ENCODE measurements at regions not wholly inside any gene's neighbourhood (a gene's known extent, or its start where the extent isn't known, plus 50 kb on each side); places are given as distances from the start of the nearest gene placed in this dataset.
"Not testable (repeated sequence)": the region's sequence is repeated elsewhere in the genome, so short reads cannot be mapped to it uniquely, and the experiment has no call there.

DNA sequence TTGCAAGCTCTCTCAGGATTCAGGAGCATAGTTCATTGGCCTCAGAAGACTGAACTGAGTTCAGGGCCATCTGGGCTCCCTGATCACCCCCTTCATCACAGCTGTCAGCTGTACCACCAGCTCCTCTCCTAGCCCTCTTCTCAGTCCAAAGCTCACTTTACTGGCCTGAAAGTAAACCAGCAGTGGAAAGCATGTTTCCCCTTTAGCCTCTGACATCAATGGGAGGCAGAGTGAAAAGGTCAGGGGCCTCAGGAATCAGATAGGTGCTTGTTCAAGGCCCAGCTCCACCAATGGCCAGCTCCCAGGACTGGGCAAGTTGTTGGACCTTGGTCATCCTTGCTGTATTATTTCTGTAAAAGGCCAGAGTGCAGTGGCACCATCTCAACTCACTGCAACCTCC lies 223.4 kb downstream of the TLE3 start:
- Histone ChIP-seq H3K36me3 (ENCODE audit: control insufficient read depth, insufficient read depth, low read length) (no peaks in the 10 kb centered on the region), H3K4me3 (ENCODE audit: low read length) (no peak overlapping the region), H3K27me3 (ENCODE audit: control insufficient read depth, insufficient read depth, low read length) (peaks cover 12% of the 10 kb centered on the region), H3K9me3 (replicated peaks; ENCODE audit: control insufficient read depth, low read depth, low read length) (peaks cover 14% of the 10 kb centered on the region), H3K27ac (ENCODE audit: low read length) (no peak overlapping the region), H3K4me1 (ENCODE audit: control insufficient read depth, insufficient read depth, low read length) (peaks cover 11% of the 10 kb centered on the region)
- no peak for DNase-seq

DNA sequence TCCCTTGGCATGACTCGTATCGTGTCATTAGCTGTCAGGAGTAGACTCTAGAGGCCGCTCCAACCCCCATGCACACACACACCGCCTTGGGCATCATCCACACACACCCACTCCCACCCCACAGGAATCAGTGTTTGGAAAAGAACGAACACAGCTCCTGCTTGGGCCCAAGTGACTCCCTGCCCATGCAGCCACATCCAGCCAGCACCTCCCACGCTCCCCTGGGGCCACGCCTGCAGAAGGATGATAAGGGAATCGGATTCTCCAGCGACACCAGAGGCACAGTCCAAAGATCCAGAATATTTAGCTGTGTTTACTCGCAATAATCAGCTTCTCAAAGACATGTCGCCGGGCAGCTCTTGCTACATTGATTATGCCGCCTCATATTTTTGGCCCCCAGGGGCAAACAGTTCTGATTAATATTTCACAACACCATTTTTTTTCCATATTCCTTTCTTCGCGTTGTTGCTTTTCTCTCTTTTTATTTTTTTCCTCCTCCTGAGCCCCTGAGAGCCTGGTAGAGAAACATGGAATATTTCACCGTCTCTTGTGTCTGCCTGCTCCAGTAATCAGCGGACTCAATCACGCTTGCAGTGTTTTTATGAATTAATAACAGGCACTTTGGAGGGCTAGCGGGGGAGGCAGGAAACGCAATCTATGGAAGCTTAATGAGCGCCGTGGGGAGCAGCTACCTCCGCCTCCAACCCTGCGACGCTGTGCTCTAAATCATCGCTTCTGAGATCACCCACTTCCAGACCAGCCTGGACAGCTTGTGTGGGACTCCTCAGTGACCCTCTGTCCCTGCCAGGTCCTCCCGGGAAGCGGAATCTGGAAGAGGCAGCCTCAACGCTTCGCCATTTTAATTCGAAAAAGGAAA lies 221.4 kb downstream of the TLE3 start:
- no peak overlapping the region for H3K27ac ChIP-seq (ENCODE audit: low read length)
- H3K9me3 ChIP-seq (replicated peaks; ENCODE audit: control insufficient read depth, low read depth, low read length), result peaks cover 14% of the 10 kb centered on the region
- whole genome bisulfite sequencing (ENCODE audit: insufficient coverage), result 43% methylated on average over 30 of the region's 31 CpGs
- H3K4me3 ChIP-seq (ENCODE audit: low read length), result no peak overlapping the region
- no peaks in the 10 kb centered on the region for H3K36me3 ChIP-seq (ENCODE audit: control insufficient read depth, insufficient read depth, low read length)
- DNase-seq, result no peak
- peaks cover 10% of the 10 kb centered on the region for H3K4me1 ChIP-seq (ENCODE audit: control insufficient read depth, insufficient read depth, low read length)
- H3K27me3 ChIP-seq (ENCODE audit: control insufficient read depth, insufficient read depth, low read length), result peaks cover 12% of the 10 kb centered on the region

DNA sequence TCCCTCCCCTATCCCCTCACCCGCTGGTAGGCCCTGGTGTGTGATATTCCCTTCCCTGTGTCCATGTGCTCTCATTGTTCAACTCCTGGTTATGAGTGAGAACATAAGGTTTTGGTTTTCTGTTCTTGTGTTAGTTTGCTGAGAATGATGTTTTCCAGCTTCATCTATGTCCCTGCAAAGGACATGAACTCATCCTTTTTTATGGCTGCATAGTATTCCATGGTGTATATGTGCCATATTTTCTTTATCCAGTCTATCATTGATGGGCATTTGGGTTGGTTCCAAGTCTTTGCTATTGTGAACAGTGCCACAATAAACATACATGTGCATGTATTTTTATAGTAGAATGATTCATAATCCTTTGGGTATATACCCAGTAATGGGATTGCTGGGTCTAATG lies 217.8 kb downstream of the TLE3 start:
- not testable (repeated sequence) for DNase-seq; H3K4me1 ChIP-seq (ENCODE audit: control insufficient read depth, insufficient read depth, low read length); H3K27ac ChIP-seq (ENCODE audit: low read length); H3K9me3 ChIP-seq (replicated peaks; ENCODE audit: control insufficient read depth, low read depth, low read length); H3K4me3 ChIP-seq (ENCODE audit: low read length); H3K36me3 ChIP-seq (ENCODE audit: control insufficient read depth, insufficient read depth, low read length)
- WGBS (ENCODE audit: insufficient coverage), result no CpG with 5 or more reads among the region's 1 CpG
- H3K27me3 ChIP-seq (ENCODE audit: control insufficient read depth, insufficient read depth, low read length), result peaks cover 19% of the 10 kb centered on the region

DNA sequence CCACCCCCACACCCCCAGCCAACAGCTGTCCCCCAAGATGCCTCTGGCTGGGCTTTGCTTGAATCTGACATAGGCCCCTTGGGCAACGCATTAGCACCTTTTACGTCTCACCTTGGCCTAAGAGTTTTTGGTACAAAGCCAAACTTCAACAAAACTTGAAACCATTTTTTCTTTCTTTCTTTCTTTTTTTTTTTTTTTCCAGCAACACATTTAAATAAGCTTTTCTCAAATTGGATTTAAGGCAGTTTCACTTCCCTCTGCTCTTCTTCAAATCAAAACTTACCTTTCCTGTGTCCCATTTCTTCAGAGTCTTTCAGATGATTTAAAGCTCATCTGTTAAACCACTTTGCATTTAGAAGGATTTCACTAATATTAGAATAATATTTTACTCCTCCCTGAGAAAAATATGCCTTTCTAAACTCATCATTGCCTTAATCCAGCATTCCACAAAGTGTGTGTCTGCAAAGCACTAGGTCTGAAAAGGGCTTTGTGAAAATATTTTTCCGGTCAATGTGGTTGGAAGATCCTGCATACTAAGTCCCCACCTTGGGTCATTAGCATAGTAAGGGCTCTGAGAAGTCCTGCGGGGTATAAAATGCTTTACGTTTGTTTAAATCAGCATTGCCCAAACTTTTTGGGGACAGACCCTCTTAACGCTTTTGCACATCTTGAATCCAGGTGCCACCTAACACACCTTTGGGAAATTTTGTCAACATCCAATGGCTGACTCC lies 217.0 kb downstream of the TLE3 start:
- no peaks in the 10 kb centered on the region for H3K9me3 ChIP-seq (replicated peaks; ENCODE audit: control insufficient read depth, low read depth, low read length)
- no peaks in the 10 kb centered on the region for H3K36me3 ChIP-seq (ENCODE audit: control insufficient read depth, insufficient read depth, low read length)
- H3K27ac ChIP-seq (ENCODE audit: low read length), result no peak overlapping the region
- WGBS (ENCODE audit: insufficient coverage), result 42% methylated on average over 4 of the region's 6 CpGs
- H3K27me3 ChIP-seq (ENCODE audit: control insufficient read depth, insufficient read depth, low read length), result peaks cover 25% of the 10 kb centered on the region
- DNase-seq, result no peak
- peaks cover 5% of the 10 kb centered on the region for H3K4me1 ChIP-seq (ENCODE audit: control insufficient read depth, insufficient read depth, low read length)
- H3K4me3 ChIP-seq (ENCODE audit: low read length), result no peak overlapping the region

DNA sequence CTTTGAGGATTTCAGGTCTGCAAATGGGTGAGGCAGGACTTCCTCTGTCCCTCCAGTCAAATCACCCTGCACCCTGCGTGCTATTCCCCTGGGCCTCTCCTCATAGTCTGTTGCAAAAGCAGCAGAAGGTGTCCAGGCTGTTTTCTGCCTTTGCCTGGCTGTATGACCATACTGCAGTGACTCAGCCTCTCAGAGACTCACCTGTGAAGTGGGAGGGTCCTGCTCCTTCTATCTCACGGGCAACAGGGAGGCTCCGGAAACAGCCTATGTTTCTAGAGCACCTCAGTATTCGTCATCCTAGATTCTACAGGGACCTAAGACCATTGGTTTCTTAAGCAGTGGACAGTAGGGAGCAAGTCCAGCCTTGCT lies 216.4 kb downstream of the TLE3 start:
- H3K9me3 ChIP-seq (replicated peaks; ENCODE audit: control insufficient read depth, low read depth, low read length), result no peaks in the 10 kb centered on the region
- DNase-seq, result no peak
- no peak overlapping the region for H3K27ac ChIP-seq (ENCODE audit: low read length)
- no peaks in the 10 kb centered on the region for H3K36me3 ChIP-seq (ENCODE audit: control insufficient read depth, insufficient read depth, low read length)
- H3K4me3 ChIP-seq (ENCODE audit: low read length), result no peak overlapping the region
- peaks cover 27% of the 10 kb centered on the region for H3K27me3 ChIP-seq (ENCODE audit: control insufficient read depth, insufficient read depth, low read length)
- WGBS (ENCODE audit: insufficient coverage), result 67% methylated on average over 1 of the region's 4 CpGs
- peaks cover 5% of the 10 kb centered on the region for H3K4me1 ChIP-seq (ENCODE audit: control insufficient read depth, insufficient read depth, low read length)

DNA sequence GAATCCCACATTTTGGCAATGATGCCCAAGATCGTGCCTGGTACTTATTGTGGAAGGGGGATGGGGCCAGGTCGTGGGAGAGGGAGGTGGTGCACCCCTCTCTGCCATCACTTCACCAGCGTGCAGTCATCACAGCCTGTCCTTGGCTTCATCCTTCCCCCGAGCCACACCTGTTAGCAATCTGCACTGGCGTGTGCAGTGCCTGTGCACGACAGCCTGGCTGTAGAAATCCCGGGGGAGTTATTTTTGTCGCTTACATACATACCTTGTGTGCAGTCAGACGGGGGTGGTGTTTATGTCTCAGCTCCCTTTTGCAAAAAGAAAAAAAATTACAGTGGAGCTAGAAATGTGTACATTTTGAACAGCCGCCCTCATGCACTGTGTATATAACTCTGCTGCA lies 216.0 kb downstream of the TLE3 start:
- no peak overlapping the region for H3K4me3 ChIP-seq (ENCODE audit: low read length)
- H3K4me1 ChIP-seq (ENCODE audit: control insufficient read depth, insufficient read depth, low read length), result peaks cover 7% of the 10 kb centered on the region
- 10% methylated on average over 5 of the region's 10 CpGs for WGBS (ENCODE audit: insufficient coverage)
- DNase-seq, result no peak
- no peaks in the 10 kb centered on the region for H3K9me3 ChIP-seq (replicated peaks; ENCODE audit: control insufficient read depth, low read depth, low read length)
- H3K27me3 ChIP-seq (ENCODE audit: control insufficient read depth, insufficient read depth, low read length), result peaks cover 28% of the 10 kb centered on the region
- no peaks in the 10 kb centered on the region for H3K36me3 ChIP-seq (ENCODE audit: control insufficient read depth, insufficient read depth, low read length)
- no peak overlapping the region for H3K27ac ChIP-seq (ENCODE audit: low read length)

DNA sequence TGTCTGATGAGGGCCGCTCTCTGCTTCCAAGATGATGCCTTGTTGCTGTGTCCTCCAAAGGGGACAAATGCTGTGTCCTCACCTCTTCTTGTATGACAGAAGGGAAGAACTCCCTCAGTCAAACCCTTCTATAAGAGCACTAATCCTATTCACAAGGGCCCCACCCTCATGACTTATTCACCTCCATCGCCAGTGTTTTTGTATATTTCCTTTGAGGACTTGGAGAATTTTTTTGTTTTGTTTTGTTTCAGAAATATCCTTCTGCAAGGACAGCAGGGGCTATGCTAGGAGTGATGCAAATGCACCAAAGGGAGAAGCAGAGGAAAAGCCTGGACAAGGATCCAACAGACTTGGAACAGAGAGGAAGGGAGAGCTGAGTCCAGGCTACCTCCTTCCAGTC lies 214.4 kb downstream of the TLE3 start:
- no peak overlapping the region for H3K4me3 ChIP-seq (ENCODE audit: low read length)
- no CpG with 5 or more reads among the region's 2 CpGs for WGBS (ENCODE audit: insufficient coverage)
- no peaks in the 10 kb centered on the region for H3K36me3 ChIP-seq (ENCODE audit: control insufficient read depth, insufficient read depth, low read length)
- H3K27ac ChIP-seq (ENCODE audit: low read length), result no peak overlapping the region
- DNase-seq, result no peak
- peaks cover 34% of the 10 kb centered on the region for H3K27me3 ChIP-seq (ENCODE audit: control insufficient read depth, insufficient read depth, low read length)
- peaks cover 7% of the 10 kb centered on the region for H3K4me1 ChIP-seq (ENCODE audit: control insufficient read depth, insufficient read depth, low read length)
- no peaks in the 10 kb centered on the region for H3K9me3 ChIP-seq (replicated peaks; ENCODE audit: control insufficient read depth, low read depth, low read length)

DNA sequence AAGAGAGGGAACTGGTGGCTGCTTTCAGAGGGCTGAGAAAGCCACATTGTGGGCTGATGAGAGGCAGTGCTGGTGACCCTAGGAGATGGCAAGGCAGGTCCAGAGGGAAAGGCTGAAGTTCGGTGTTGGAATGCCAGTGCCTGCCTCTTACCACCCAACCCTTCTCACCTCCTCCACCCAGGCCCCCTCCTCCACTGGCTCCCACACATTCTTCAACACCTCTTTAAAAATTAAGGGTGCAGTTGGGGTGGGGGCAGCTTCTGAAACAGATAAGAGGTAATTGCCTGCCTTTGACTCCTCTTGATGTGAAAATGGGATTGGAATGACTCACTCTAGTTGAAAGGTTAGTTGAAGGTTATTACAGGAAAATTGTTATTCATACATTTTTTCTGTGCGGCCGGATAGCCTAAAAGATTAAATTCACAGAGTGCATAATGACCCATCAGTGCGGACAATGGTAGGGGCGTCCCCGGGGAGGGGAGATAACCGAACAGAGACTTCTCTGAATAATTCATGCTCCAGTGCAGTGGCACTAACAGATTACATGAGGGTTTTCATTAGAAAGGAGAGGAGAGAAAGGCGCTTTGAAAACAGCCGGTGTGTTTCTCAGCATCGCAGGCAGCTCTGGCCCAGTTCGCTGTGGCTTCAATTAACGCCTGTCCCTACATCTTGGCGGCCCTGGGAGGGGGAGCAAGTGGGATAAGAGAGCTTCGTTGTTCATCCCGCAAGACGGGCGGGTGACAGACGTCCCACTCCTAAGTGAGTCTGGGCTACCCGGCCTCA lies 212.4 kb downstream of the TLE3 start:
- Histone ChIP-seq H3K27ac (ENCODE audit: low read length) (no peak overlapping the region), H3K4me1 (ENCODE audit: control insufficient read depth, insufficient read depth, low read length) (peaks cover 7% of the 10 kb centered on the region), H3K4me3 (ENCODE audit: low read length) (no peak overlapping the region), H3K27me3 (ENCODE audit: control insufficient read depth, insufficient read depth, low read length) (peaks cover 39% of the 10 kb centered on the region), H3K9me3 (replicated peaks; ENCODE audit: control insufficient read depth, low read depth, low read length) (no peaks in the 10 kb centered on the region), H3K36me3 (ENCODE audit: control insufficient read depth, insufficient read depth, low read length) (no peaks in the 10 kb centered on the region)
- WGBS (ENCODE audit: insufficient coverage), result 48% methylated on average over 16 of the region's 19 CpGs
- DNase-seq, result no peak

DNA sequence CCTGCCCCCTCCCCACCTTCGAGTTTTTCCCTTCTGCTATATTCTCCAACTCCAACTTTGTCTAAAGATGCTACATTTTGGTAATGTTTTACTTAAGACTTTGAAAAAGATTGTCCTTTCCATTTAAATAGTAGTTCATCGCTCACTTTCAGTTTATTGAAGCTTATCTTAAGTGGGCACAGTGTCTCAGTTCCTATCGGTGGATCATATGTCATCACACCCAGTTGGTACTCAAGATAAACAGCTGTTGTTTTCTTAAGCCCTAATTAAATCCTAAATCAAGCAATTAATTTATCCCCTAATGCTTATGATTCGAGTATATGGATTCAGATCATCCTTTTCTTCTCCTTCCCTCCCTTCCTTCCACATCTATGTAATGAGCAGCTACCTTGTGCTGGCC lies 210.7 kb downstream of the TLE3 start:
- H3K9me3 ChIP-seq (replicated peaks; ENCODE audit: control insufficient read depth, low read depth, low read length), result no peaks in the 10 kb centered on the region
- H3K4me3 ChIP-seq (ENCODE audit: low read length), result no peak overlapping the region
- peaks cover 36% of the 10 kb centered on the region for H3K27me3 ChIP-seq (ENCODE audit: control insufficient read depth, insufficient read depth, low read length)
- 20% methylated on average over 2 of the region's 4 CpGs for WGBS (ENCODE audit: insufficient coverage)
- H3K36me3 ChIP-seq (ENCODE audit: control insufficient read depth, insufficient read depth, low read length), result no peaks in the 10 kb centered on the region
- H3K4me1 ChIP-seq (ENCODE audit: control insufficient read depth, insufficient read depth, low read length), result peaks cover 2% of the 10 kb centered on the region
- H3K27ac ChIP-seq (ENCODE audit: low read length), result no peak overlapping the region
- DNase-seq, result no peak

DNA sequence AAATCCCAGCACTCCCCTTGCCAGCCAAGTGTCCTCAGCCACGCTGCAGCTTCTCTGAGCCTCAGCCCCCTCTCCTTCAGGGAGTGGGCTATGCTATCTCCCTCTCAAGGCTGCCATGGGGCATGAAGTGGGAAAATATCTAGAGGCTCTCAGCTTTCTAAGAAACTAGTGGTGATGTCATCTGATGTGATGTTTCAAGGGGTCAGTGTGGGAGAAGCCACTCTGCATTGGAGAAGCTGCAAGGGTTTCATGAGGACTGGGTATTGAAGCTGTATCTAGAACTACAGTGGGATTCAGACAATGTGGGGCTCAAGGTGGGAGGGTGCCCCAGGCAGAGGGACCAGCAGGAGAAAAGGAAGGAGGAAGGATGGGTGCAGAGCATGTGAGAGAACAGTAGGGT lies 210.2 kb downstream of the TLE3 start:
- Histone ChIP-seq H3K27ac (ENCODE audit: low read length) (no peak overlapping the region), H3K27me3 (ENCODE audit: control insufficient read depth, insufficient read depth, low read length) (peaks cover 36% of the 10 kb centered on the region), H3K4me3 (ENCODE audit: low read length) (no peak overlapping the region), H3K4me1 (ENCODE audit: control insufficient read depth, insufficient read depth, low read length) (peaks cover 2% of the 10 kb centered on the region), H3K9me3 (replicated peaks; ENCODE audit: control insufficient read depth, low read depth, low read length) (no peaks in the 10 kb centered on the region), H3K36me3 (ENCODE audit: control insufficient read depth, insufficient read depth, low read length) (no peaks in the 10 kb centered on the region)
- WGBS (ENCODE audit: insufficient coverage), result no CpG with 5 or more reads among the region's 1 CpG
- DNase-seq, result no peak
